Activated T-cell treated with anti-CD3 and anti-CD28 coated beads, Interleukin-2, amount 50 U/mL, for 48 hours (primary cell): ENCODE measurements at regions not wholly inside any gene's neighbourhood (a gene's known extent, or its start where the extent isn't known, plus 50 kb on each side); places are given as distances from the start of the nearest gene placed in this dataset.
A peak's percentile ranks its signal among the peaks of the same experiment; 100 is the strongest.

Experiments used
- DNase-seq, 2 experiments: peaks; one replicate each; pipeline ENCODE4 v3.0.0-alpha.2; 2020

- no peak for DNase-seq
Observed at GRCh38 chr20:23201658-23202057, 115.5 kb upstream of the CD93 start.

- peak in 1 of 2 experiments; percentile 22 for DNase-seq
Observed at GRCh38 chr20:23200914-23201313, 114.8 kb upstream of the CD93 start.

GRCh38 chr20:23200413-23200812, 114.3 kb upstream of the CD93 start:
- no peak for DNase-seq

GRCh38 chr20:23199356-23199755, 113.2 kb upstream of the CD93 start:
- DNase-seq = no peak

GRCh38 chr20:23198815-23199214, 112.7 kb upstream of the CD93 start:
- no peak for DNase-seq

- DNase-seq = no peak
Observed at GRCh38 chr20:23197836-23198235, 111.7 kb upstream of the CD93 start.

- DNase-seq = no peak
Observed at GRCh38 chr20:23195636-23196035, 109.5 kb upstream of the CD93 start.

- DNase-seq = no peak
Observed at GRCh38 chr20:23193801-23194384, 107.8 kb upstream of the CD93 start.

- no peak for DNase-seq
Observed at GRCh38 chr20:23192469-23192868, 106.3 kb upstream of the CD93 start.

- no peak for DNase-seq
Observed at GRCh38 chr20:23190557-23190956, 104.4 kb upstream of the CD93 start.

- DNase-seq = no peak
Observed at GRCh38 chr20:23189854-23190253, 103.7 kb upstream of the CD93 start.

GRCh38 chr20:23189341-23189740, 103.2 kb upstream of the CD93 start:
- DNase-seq = no peak

GRCh38 chr20:23188377-23189169, 102.4 kb upstream of the CD93 start:
- no peak for DNase-seq

GRCh38 chr20:23187751-23188150, 101.6 kb upstream of the CD93 start:
- DNase-seq = no peak

- DNase-seq = no peak
Observed at GRCh38 chr20:23186808-23187207, 100.7 kb upstream of the CD93 start.

GRCh38 chr20:23180451-23180921, 94.4 kb upstream of the CD93 start:
- no peak for DNase-seq

GRCh38 chr20:23179766-23180403, 93.8 kb upstream of the CD93 start:
- no peak for DNase-seq

- no peak for DNase-seq
Observed at GRCh38 chr20:23178806-23179205, 92.7 kb upstream of the CD93 start.

GRCh38 chr20:23174821-23175220, 88.7 kb upstream of the CD93 start:
- no peak for DNase-seq

- DNase-seq = no peak
Observed at GRCh38 chr20:23167431-23167830, 81.3 kb upstream of the CD93 start.

- DNase-seq = peak in 1 of 2 experiments; percentile 4
Observed at GRCh38 chr20:23166563-23166962, 80.4 kb upstream of the CD93 start.

- no peak for DNase-seq
Observed at GRCh38 chr20:23165964-23166363, 79.8 kb upstream of the CD93 start.

- DNase-seq = peak in 1 of 2 experiments; percentile 4
Observed at GRCh38 chr20:23165307-23165750, 79.2 kb upstream of the CD93 start.

GRCh38 chr20:23164176-23164601, 78.1 kb upstream of the CD93 start:
- no peak for DNase-seq
